ENCODE measurements at regions not wholly inside any gene's neighbourhood (a gene's known extent, or its start where the extent isn't known, plus 50 kb on each side); places are given as distances from the start of the nearest gene placed in this dataset.
"Not testable (repeated sequence)": the region's sequence is repeated elsewhere in the genome, so short reads cannot be mapped to it uniquely, and the experiment has no call there.

DNA sequence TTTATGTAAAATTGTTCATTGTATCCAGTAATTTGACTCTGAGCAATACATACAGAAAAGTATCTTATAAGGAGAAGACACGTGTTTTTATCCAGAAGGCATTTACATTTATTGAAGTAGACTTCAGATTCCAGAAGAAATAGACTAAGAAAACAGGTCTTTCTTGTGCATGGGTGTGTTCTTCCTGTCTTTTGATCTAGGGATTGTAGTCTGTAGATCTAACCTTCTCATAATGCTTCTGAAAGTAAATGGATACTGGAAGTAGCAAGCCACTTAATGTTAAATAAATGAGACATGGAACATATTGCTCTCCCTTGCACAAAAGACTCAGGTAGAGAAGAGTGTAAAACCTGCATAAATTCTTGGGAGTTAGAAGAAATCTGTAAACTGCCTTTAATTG, 853.2 kb upstream of the B3GALT2 start:
- DNase-seq, result no peak

DNA sequence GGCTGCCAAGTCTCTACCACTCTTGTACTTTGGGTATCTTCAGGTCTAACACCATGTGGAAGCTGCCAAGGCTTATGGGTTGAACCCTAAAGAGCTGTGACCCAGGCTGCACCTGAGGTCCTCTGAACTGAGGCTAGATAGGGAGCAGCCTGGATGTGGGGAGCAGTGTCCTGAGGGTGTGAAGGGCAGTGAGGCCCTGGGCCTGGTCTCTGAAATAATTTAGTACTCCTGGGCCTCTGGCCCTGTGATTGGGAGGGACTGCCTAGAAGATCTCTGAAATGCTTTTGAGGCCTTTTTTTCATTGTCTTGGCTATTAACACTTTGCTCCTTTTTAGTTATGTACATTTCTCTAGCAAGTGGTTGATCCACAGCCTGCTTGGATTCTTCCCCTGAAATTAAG, 847.2 kb upstream of the B3GALT2 start:
- DNase-seq, result no peak

DNA sequence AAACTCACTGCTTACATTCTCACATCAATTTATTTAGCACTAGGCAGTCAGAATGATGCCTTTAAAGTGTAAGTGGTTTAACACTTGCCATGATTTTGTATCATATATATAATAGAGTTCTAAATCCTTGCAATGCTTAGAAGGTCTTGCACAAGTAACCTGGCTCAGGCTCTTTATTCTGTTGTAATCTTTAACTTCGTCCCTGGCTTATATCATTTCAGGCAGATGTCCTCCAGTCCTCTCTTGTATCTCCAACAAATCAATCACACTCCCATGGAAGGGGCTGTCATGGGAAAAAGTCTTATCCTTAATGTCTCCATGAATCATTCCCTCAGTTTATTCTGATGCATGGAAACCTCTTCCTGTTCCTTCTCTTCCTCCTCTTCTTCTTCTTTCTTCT, 841.6 kb upstream of the B3GALT2 start:
- no peak for DNase-seq

DNA sequence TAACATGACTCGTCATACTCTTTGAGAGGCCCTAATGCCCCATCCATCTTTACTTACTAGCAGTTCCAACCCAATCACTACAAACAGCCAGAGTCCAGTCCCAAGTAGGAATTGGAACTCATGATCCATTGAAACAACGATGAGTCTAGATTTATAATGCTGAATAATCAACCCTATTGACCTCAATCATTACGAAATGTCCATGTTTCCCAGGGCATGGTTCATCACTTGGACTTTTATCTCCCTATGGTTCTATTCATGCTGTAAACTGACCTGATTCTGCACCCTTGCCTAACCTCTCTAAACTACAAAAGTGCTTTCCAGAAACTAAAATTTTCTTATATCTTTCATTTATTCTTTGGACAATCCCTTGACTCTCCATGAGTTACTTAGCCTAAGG, 840.0 kb upstream of the B3GALT2 start:
- no peak for DNase-seq

DNA sequence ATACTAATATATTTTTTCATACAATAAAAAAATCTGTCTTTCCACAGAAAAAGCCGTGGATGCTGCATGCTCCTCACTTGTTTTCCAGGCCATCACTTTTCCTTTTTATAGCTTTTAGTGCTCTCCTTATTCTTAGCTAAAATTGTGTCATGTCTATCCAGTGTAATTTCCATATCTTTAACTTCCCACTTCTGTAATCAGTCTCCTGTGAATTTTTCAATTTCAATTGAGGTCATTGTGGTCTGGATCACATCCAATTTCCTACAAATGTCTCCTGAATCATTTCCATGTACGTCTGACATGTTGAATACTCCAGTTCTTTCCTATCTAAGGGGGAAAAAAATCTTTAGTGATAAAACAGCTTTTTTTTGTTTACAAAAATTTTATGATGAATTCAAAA, 838.2 kb upstream of the B3GALT2 start:
- DNase-seq, result no peak

DNA sequence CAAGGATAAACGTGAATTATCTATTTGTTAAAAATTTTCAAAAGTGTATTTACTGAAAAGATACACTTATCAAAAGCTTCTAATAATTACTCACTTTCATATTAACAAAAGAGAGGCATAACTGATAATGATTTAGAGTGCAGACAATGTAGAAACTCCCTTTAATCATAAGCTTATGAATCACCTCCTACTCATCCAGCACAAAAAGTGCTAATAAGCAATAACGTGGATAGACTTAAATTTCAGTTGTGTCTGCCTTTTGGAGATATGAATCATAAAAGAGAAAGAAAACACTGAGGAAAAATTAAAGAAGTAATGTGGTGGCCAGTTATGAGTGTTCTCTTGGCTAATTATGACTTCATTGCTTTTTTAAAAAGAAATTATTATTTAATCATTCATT, 827.6 kb upstream of the B3GALT2 start:
- DNase-seq, result no peak

DNA sequence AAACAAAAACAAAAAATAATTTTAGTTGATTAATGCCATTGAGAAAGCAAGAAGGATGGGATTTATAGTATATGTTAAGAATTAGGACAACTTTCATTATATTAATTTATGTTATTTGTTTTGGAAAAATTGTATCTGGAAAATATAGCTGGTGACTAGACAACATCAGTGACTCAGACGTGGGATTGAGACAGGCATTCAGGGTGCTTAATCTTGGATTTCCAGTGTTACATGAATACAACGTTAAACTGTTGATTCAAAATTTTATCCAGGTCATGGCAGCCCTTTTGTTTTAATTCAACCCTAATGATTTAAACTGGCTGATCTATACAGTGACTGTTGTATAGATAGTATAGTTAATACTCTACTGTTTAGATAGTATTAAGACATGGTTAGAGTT, 827.1 kb upstream of the B3GALT2 start:
- DNase-seq, result no peak

DNA sequence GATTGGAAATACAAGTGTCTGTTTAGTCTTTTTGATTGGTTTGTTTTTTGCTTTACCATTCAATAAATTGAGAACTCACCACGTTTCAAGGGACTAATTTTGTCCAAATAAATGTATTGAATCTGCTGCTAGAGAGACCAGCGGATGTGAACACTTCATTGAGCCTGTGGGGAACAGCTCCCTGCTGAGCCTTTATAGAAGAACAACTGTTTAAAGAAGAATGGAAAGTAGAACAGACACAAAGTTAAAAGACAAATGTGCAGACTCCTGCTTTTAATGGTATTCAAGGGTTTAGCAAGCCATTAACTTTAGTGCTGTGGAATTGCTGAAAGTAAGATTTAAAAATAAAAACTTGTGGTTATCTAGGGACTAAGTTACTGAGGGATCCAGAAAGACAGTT, 817.7 kb upstream of the B3GALT2 start:
- no peak for DNase-seq

DNA sequence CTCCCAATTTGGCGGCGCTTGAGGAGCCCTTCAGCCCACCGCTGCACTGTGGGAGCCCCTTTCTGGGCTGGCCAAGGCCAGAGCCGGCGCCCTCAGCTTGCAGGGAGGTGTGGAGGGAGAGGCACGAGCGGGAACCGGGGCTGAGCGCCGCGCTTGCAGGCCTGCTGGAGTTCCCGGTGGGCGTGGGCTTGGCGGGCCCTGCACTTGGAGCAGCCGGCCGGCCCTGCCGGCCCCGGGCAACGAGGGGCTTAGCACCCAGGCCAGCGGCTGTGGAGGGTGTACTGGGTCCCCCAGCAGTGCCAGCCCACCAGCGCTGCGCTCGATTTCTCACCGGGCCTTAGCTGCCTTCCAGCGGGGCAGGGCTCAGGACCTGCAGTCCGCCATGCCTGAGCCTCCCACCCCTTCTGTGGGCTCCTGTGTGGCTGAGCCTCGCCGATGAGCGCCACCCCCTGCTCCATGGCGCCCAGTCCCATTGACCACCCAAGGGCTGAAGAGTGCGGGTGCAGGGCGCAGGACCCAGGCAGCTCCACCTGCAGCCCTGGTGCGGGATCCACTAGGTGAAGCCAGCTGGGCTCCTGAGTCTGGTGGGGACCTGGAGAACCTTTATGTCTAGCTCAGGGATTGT, 815.4 kb upstream of the B3GALT2 start:
- not testable (repeated sequence) for DNase-seq

DNA sequence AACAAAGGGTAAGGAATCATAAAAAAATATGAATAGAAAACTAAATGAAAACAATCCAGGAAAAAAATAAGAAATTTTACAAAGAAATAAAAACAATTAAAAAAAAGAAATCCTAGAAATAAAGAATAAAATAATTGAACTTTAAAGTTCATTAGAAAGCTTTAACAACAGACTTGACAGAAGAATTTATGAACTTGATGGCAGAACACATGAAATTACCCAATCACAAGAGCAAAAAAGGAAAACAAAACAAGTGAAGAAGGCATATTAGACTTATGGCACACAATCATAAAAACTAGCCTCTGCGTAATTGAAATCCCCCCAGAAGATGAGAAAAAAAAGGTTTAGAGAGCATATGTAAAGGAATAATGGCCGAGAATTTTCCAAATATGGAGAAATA, 802.5 kb upstream of the B3GALT2 start:
- no peak for DNase-seq

DNA sequence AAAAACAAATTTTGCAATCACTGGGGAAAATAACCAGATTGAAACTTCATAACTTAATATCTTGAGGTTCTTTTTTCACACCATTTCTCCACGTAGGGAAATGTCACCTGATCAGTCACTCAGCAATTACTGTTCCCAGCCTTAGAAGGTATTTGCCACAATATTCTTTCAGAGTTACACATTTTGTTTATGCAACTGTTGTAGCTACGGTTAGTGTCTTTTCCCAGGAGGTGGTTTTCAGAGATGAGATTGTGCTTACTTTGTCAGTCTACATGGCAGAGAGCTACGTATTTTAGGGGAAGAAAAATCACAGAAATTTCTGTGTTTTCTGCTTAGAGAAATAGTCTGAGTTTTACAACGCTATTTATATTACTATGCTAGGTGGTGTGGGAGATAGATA, 792.8 kb upstream of the B3GALT2 start:
- DNase-seq, result no peak

DNA sequence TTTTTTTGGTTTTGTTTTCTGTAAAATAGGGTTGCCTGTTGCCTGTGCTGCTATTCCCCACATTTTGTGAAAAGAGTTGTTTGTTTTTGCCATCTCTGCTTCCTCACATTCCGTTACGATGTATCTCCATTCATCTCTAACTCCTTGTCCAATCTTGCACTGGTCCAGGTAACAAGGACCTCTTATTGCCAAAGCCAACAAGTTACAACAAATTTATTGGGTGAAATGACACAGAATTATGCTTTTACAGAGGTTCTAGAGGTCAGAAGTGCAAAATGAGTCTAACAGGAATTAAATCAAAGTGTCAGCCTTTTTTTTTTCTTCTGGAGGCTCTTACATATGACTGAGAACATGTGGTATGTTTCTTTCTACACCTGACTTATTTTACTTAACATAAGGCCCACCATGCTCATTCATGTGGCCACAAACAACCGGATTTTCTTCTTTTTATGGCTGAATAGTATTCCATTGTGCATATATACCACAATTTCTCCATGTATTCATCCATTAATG, 787.9 kb upstream of the B3GALT2 start:
- DNase-seq, result no peak

DNA sequence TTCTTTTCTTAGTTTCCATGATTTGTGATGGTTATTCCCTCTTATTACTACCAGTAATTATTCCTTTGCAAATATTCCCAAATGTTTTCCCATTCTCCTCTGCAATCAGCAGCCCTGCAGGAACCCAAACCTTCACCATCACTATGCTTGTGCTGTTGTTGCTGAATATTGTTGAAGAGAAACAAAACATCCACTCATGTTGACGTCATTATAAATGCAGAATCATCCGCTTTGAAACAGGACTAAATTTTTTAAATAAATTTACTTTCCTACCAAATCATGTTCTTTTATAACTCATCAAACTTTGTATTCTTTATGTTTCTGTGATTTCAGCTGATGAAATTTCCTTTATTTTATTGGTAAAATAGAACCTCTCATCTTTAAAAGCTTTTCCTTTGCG, 787.0 kb upstream of the B3GALT2 start:
- DNase-seq, result no peak

DNA sequence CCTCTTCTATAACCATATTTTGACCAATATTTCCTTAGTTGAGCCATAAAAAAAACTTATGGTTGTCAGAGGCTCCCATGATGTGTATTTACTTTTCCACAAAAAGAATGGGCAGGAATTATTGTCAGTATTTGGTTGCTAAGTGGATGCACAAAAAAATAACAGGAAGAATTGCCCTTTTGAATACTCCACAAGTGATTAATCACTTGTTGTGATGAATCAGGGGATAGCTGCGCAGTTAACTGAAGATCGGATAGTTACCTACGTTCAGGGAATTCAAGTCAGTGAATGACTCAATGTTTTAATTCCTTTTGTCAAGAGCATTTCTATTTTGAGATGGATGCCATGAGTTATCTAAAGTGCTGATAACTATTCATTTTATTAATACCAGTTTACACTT, 785.2 kb upstream of the B3GALT2 start:
- no peak for DNase-seq

DNA sequence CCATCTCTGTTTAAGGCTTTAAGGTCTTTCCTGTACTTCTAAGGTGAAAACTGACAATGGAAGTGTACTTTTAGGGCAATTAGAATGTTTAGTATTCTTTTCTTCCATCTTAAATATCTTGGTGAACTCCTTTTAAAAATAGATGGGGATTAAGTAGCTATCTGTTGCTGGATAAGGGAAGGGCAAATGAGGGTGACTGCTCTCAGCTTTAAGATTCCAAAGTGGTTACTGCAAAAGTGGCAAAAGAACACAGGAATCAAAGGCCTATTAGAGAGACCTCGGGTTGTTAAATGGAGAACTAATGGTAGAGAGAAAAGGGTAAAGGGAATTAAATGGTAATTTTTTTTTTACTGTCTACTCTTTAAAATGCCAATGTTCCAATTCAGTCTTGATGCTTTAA, 774.1 kb upstream of the B3GALT2 start:
- no peak for DNase-seq

DNA sequence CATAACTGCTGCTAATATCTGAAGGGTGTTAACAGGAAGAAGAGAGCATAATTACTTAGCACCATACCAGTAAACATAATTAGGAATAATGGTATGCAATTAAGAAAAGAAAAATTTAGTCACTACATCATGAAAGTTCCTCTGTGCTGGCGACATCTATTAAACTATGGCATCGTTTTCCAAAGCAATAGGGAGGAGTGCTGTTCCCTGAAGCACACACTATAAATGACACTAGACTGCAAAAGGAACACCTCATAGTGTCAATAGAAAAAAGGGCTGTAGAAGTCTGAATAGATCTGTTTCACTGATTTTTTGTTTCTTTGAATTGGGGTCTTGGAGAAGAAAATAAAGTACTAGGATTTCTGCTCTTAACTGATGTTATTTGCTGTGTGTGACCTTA, 773.6 kb upstream of the B3GALT2 start:
- DNase-seq, result no peak

DNA sequence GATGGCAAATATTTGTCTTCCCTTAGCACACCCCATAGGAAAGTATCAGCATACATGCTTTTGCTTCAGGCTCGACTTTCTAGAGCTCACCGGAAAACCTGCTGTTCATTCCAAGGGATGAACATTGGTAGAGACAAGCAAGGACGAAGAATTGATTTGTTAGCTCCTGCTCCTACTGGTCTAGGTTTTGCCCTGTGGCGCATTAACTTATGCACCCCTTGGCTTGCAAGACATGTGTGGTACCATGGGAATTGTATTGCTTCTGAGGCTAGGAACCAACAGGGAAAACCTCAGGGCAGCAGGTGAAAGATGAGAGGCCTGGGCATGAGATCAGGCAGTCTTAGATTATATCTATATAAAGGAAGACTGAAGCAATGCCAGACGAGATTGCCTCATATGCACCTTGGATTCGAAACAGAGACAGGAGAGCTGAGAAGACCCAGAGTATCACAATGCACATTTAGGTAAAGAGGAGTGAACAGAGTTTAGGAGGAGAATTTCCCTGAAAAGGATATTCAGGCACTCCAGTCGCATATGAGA, 771.2 kb upstream of the B3GALT2 start:
- DNase-seq, result no peak

DNA sequence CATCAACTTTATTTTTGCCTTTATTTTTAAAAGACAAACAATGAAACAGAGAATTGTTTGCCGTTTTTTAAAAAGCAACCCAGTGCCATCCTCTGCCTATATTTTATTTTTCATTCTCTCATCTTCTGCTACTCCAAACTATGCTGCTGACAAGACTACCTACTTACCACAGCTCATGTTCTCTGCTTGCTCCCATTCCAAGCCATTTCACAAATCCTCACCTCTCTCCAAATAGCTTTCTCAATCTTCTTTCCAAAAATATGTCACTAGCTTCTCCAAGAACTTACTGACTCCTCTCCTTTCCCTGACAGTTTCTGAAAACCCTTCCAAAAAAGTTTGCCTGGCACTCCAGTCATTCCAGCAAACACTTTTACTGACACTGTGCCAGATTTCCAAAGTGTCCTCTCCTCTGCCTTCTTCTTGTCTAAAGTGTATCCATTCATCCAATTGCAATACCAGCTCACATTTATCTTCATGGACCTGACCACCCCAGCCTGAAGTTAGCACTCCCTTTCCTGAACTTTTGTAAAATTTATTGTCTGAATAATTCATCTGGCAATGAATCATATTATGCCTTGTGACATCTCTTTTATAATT, 766.5 kb upstream of the B3GALT2 start:
- DNase-seq, result no peak

DNA sequence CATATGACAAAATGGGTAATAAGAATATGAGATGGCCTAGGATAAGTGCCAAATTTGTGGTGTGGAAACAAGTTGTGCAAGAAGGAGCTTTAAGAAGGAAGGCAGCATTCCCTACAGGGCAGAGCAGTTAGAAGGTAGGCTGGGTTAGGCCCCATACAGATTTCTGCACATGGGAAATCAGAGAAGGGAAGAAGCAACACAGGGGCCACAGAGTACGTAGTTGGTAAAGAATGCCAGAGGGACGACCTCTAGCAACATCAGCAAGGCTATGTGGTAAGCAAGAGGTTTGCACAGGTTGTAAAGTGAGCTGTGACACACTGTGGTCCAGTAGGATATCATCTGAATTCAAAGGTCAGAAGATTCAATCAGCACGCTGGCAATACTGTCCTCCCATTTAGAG, 765.6 kb upstream of the B3GALT2 start:
- DNase-seq, result no peak

DNA sequence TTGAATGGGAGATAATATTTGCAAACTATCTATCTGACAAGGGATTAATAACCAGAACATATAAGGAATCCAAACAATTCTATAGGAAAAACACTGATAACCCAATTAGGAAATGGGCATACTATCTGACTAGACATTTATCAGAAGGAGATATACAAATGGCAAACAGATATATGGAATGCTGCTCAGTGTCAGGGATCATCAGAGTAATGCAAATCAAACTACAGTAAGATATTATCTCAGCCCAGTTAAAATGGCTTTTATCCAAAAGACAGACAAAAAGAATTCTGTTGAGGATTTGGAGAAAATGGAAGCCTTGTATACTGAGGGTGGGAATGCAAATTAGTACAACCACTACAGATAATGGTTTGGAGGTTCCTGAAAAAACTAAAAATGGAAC, 758.0 kb upstream of the B3GALT2 start:
- no peak for DNase-seq

DNA sequence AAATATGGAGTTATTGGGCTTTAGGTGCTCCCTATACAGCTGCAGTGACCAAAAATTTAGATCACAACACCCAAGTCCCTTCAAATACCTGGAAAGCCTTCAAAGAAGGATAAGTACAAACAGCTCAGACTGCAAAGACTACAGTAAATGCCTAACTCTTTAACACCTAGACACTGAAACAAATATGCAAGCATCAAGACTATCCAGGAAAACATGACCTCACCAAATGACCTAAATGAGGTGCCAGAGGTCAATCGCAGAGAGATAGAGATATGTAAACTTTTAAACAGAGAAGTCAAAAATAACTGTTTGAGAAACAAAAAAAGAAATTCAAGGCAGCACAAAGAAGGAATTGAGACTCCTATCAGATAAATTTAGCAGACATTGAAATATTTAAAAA, 753.8 kb upstream of the B3GALT2 start:
- DNase-seq, result no peak

DNA sequence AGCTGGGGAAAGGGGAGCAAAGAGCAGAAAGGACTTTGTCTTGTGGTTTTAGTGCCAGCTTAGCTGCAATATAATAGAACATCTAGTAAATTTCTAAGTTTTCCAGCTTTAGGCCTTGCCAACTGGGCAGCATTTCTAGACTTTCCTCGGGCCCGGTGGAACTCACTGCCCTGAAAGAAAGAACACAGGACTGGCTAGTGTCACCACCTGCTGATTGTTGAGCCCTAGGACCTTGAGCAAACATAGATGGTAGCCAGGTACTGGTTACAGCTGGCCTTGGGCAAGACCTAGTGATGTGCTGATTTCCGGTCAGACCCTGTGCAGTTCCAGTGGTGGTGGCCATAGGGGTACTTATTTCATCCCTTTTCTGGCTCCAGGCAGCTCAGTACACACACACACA, 753.2 kb upstream of the B3GALT2 start:
- DNase-seq, result no peak

DNA sequence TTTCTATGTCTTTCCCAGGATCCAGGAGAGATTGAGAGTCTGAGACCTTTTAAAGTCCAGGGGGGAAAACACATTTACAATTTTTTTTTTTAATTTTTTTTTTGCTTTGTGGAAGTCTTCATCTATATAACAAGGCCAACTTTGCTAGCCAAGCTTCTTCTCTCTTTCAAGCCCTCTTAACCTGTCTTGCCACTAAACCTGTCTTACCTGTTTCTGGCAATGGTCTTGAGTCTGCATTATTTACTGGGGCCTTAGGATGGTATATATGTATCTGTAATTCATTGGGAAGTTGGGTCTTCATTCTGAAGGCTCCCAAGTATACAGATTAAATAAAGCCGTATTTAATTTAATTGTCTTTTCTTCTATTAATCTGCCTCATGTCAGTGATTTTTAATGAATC, 750.9 kb upstream of the B3GALT2 start:
- no peak for DNase-seq

DNA sequence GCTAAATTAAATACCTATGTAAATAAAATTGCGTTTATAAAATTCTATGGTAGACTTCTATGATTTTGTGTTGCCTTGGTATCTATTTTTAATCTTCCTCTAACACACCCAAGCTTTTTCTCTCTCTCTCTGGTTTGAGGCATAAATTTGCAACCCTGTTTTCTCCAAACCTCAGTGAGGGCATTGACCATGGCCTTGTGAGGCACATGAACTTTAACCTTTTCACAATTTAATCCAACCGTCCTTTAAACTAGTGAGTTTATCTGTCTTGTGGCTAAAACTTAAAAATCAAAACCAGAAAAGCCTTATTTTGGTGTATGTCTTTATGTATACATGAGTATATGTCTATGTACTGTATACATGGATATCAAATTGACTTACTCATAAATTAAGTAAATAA, 746.6 kb upstream of the B3GALT2 start:
- DNase-seq, result no peak

DNA sequence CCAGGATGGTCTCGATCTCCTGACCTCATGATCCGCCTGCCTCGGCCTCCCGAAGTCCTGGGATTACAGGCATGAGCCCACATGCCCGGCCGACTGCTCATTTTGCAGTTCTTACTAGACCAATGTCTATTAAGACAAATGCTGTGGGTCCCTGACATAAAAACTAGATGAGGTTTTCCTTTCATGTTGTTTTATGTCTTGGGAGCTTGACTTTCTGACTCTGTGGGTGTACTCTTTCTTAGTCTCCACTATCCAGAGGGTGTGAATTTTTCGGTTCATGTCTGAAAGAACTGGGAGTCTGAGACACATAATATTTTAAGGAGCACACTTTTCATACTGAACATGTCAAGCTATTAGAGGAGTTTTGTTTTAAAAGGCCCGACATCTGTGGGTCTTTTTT, 744.9 kb upstream of the B3GALT2 start:
- DNase-seq, result no peak
